ENCODE measurements at regions not wholly inside any gene's neighbourhood (a gene's known extent, or its start where the extent isn't known, plus 50 kb on each side); places are given as distances from the start of the nearest gene placed in this dataset.

DNA sequence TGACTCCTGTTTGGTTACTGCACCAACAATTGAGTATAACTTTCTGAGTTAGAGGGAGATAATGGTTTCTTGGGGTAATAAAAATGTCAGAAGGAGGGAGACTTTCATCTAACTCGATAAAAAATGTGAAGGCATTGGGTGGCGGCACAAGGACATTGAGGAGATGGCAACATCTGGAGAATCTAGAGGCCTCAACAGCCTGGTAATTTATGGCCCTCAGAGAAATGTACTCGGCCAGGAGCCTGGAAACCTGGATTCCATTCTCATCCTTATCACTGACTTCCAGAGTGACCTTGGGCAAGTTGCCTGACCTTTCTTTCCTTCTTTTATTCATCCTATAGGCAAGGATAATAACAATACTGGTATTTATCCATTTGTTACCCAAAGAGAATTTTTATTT lies 173.5 kb upstream of the MEX3C start:
- TF ChIP-seq TCF12 (IDR thresholded peaks at IDR 0.05) (no peak), EZH2phosphoT487 (IDR thresholded peaks at IDR 0.05; ENCODE audit: borderline replicate concordance, low read depth) (no peak), EP300 (IDR thresholded peaks at IDR 0.05; ENCODE audit: borderline replicate concordance in 1 of 2, low read depth in 1 of 2, low read length in 1 of 2) (no peak), RFX5 (IDR thresholded peaks at IDR 0.05; ENCODE audit: low read length) (no peak), POLR2AphosphoS5 (IDR thresholded peaks at IDR 0.05; ENCODE audit: low read depth, low read length) (no peak), RXRA (IDR thresholded peaks at IDR 0.05; ENCODE audit: borderline replicate concordance, low read depth) (no peak), TAF1 (IDR thresholded peaks at IDR 0.05; ENCODE audit: borderline replicate concordance, low read depth, low read length) (no peak), NRF1 (IDR thresholded peaks at IDR 0.05; ENCODE audit: low read depth, low read length) (no peak), NFIC (IDR thresholded peaks at IDR 0.05; ENCODE audit: borderline replicate concordance) (no peak), JUND (IDR thresholded peaks at IDR 0.05) (no peak), GABPA (IDR thresholded peaks at IDR 0.05; ENCODE audit: low read depth) (no peak)
- TF ChIP-seq, protein P1, sequence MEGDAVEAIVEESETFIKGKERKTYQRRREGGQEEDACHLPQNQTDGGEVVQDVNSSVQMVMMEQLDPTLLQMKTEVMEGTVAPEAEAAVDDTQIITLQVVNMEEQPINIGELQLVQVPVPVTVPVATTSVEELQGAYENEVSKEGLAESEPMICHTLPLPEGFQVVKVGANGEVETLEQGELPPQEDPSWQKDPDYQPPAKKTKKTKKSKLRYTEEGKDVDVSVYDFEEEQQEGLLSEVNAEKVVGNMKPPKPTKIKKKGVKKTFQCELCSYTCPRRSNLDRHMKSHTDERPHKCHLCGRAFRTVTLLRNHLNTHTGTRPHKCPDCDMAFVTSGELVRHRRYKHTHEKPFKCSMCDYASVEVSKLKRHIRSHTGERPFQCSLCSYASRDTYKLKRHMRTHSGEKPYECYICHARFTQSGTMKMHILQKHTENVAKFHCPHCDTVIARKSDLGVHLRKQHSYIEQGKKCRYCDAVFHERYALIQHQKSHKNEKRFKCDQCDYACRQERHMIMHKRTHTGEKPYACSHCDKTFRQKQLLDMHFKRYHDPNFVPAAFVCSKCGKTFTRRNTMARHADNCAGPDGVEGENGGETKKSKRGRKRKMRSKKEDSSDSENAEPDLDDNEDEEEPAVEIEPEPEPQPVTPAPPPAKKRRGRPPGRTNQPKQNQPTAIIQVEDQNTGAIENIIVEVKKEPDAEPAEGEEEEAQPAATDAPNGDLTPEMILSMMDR (IDR thresholded peaks at IDR 0.05): no peak
- TF ChIP-seq, protein P2, sequence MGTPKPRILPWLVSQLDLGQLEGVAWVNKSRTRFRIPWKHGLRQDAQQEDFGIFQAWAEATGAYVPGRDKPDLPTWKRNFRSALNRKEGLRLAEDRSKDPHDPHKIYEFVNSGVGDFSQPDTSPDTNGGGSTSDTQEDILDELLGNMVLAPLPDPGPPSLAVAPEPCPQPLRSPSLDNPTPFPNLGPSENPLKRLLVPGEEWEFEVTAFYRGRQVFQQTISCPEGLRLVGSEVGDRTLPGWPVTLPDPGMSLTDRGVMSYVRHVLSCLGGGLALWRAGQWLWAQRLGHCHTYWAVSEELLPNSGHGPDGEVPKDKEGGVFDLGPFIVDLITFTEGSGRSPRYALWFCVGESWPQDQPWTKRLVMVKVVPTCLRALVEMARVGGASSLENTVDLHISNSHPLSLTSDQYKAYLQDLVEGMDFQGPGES (IDR thresholded peaks at IDR 0.05; ENCODE audit: low read depth, low read length): no peak

Measured in SK-N-SH (cell line).